H1 (cell line): ENCODE measurements at regions not wholly inside any gene's neighbourhood (a gene's known extent, or its start where the extent isn't known, plus 50 kb on each side); places are given as distances from the start of the nearest gene placed in this dataset.

Source experiments
- CTCF ChIA-PET: fragments of 300-600 bp; sonication (Branson Sonifier 250); formaldehyde crosslinking; loops from one replicate; lab custom pipeline; 2021; ENCODE audit not compliant: partially characterized antibody; lab: Charles Lee
- POLR2A ChIA-PET: fragments of 300-600 bp; sonication (Branson Sonifier 250); formaldehyde crosslinking; loops from one replicate; lab custom pipeline; 2021; ENCODE audit warnings: inconsistent platforms; ENCODE audit not compliant: partially characterized antibody; lab: Charles Lee
- DNase-seq, 2 experiments: peaks; one replicate each; pipeline versions ENCODE4 v3.0.0 to v3.0.0-alpha.2; 2010 to 2022; ENCODE audit warnings: low spot score in 2 of 2, low read depth in 1 of 2, mixed read lengths in 1 of 2
- FAIRE-seq: peaks from 2 replicates; lab custom pipeline; 2011; peaks lifted over from hg19 to GRCh38; lab: Jason Lieb, UNC
- H2AFZ ChIP-seq: 2 replicates; pipeline ENCODE4 v1.8.1; 2012; ENCODE audit warnings: low read length, inconsistent platforms
- H2AK5ac ChIP-seq: 2 replicates; pipeline ENCODE4 v1.6.1; 2013; ENCODE audit warnings: low read depth, low read length
- H2BK120ac ChIP-seq: replicated peaks from 2 replicates; pipeline ENCODE3; 2013; ENCODE audit warnings: low read depth, low read length, inconsistent platforms
- H2BK12ac ChIP-seq: 2 replicates; pipeline ENCODE4 v1.6.1; 2013; ENCODE audit warnings: low read depth, low read length
- H2BK15ac ChIP-seq: 2 replicates; pipeline ENCODE4 v1.6.1; 2013; ENCODE audit warnings: low read length
- H2BK20ac ChIP-seq: 2 replicates; pipeline ENCODE4 v1.6.1; 2013; ENCODE audit warnings: low read length
- H2BK5ac ChIP-seq: 2 replicates; pipeline ENCODE4 v1.6.1; 2013; ENCODE audit warnings: low read depth, low read length
- H3K14ac ChIP-seq: 2 replicates; pipeline ENCODE4 v1.6.1; 2013; ENCODE audit warnings: inconsistent platforms; ENCODE audit not compliant: insufficient read length
- H3K18ac ChIP-seq: 2 replicates; pipeline ENCODE4 v1.6.1; 2013; ENCODE audit warnings: low read length; ENCODE audit errors: extremely low read depth
- H3K23ac ChIP-seq: 2 replicates; pipeline ENCODE4 v1.6.1; 2013; ENCODE audit warnings: inconsistent platforms; ENCODE audit not compliant: insufficient read length
- H3K23me2 ChIP-seq: 2 replicates; pipeline ENCODE4 v1.6.1; 2013; ENCODE audit warnings: low read depth, low read length
- H3K27ac ChIP-seq: 2 replicates; pipeline ENCODE4 v1.6.1; 2011; ENCODE audit warnings: low read depth, low read length, inconsistent platforms
- H3K27me3 ChIP-seq, 4 experiments: replicated peaks in 1 of 4; 1 replicate in 1 of 4; 2 replicates in 3 of 4; pipeline versions ENCODE4 v1.6.1 to v1.8.1; 2011 to 2013; ENCODE audit warnings: low read length in 3 of 4, mild to moderate bottlenecking in 3 of 4, inconsistent platforms in 2 of 4, mixed read lengths in 2 of 4, moderate library complexity in 1 of 4; ENCODE audit not compliant: control insufficient read depth in 3 of 4, insufficient read depth in 3 of 4; ENCODE audit errors: extremely low read depth in 1 of 4
- H3K36me3 ChIP-seq, 4 experiments: 2 replicates each; pipeline versions ENCODE4 v1.6.1 to v1.8.1; 2011 to 2013; ENCODE audit warnings: mild to moderate bottlenecking in 4 of 4, low read length in 3 of 4, moderate library complexity in 2 of 4, control low read depth in 1 of 4, inconsistent platforms in 1 of 4; ENCODE audit not compliant: insufficient read depth in 4 of 4, control insufficient read depth in 2 of 4
- H3K4ac ChIP-seq: replicated peaks from 2 replicates; pipeline ENCODE3; 2013; ENCODE audit warnings: low read length, low read depth, mixed read lengths, inconsistent platforms; ENCODE audit not compliant: insufficient read length
- H3K4me1 ChIP-seq, 4 experiments: replicated peaks in 1 of 4; 1 replicate in 1 of 4; 2 replicates in 3 of 4; pipeline versions ENCODE4 v1.6.1 to v1.8.1; 2011 to 2013; ENCODE audit warnings: low read length in 3 of 4, inconsistent platforms in 2 of 4, mixed read lengths in 1 of 4; ENCODE audit not compliant: insufficient read depth in 4 of 4, control insufficient read depth in 3 of 4
- H3K4me2 ChIP-seq, 2 experiments: 2 replicates each; pipeline versions ENCODE4 v1.6.1 to v1.8.1; 2011 to 2013; ENCODE audit warnings: low read depth in 2 of 2, low read length in 2 of 2, control low read depth in 1 of 2, inconsistent platforms in 1 of 2, mild to moderate bottlenecking in 1 of 2; ENCODE audit not compliant: insufficient read depth in 1 of 2
- H3K4me3 ChIP-seq, 4 experiments: fragments of 200-600, 300-600 bp in 1 of 4; sonication (generic), shearing (Covaris generic), sonication (Bioruptor Twin) in 1 of 4; 2 replicates each; pipeline versions ENCODE4 v1.5.1 to v1.8.1; 2011 to 2016; ENCODE audit warnings: low read length in 4 of 4, low read depth in 3 of 4, control low read depth in 2 of 4, inconsistent platforms in 2 of 4, mild to moderate bottlenecking in 2 of 4, mixed read lengths in 1 of 4, moderate library complexity in 1 of 4; ENCODE audit not compliant: insufficient read depth in 2 of 4; ENCODE audit errors: extremely low read depth in 1 of 4
- H3K56ac ChIP-seq: replicated peaks from 2 replicates; pipeline ENCODE3; 2013; ENCODE audit warnings: low read depth, mild to moderate bottlenecking, mixed read lengths, low read length, inconsistent platforms; ENCODE audit not compliant: insufficient read length
- H3K79me1 ChIP-seq: 2 replicates; pipeline ENCODE4 v1.6.1; 2013; ENCODE audit warnings: low read depth, low read length, control low read depth
- H3K79me2 ChIP-seq, 2 experiments: 2 replicates each; pipeline versions ENCODE4 v1.6.1 to v1.8.1; 2012 to 2013; ENCODE audit warnings: low read length in 2 of 2, mild to moderate bottlenecking in 2 of 2, inconsistent platforms in 1 of 2; ENCODE audit not compliant: insufficient read depth in 2 of 2, control insufficient read depth in 1 of 2
- H3K9ac ChIP-seq, 4 experiments: replicated peaks in 1 of 4; 1 replicate in 1 of 4; 2 replicates in 3 of 4; pipeline versions ENCODE4 v1.6.1 to v1.8.1; 2011 to 2013; ENCODE audit warnings: low read depth in 3 of 4, low read length in 3 of 4, control low read depth in 2 of 4, mild to moderate bottlenecking in 2 of 4, moderate library complexity in 2 of 4, inconsistent platforms in 1 of 4; ENCODE audit errors: extremely low read depth in 1 of 4
- H3K9me3 ChIP-seq, 2 experiments: 2 replicates each; pipeline versions ENCODE4 v1.6.1 to v1.8.1; 2012 to 2013; ENCODE audit warnings: mild to moderate bottlenecking in 2 of 2, moderate library complexity in 2 of 2, control low read depth in 1 of 2, inconsistent platforms in 1 of 2, low read depth in 1 of 2, low read length in 1 of 2, mixed read lengths in 1 of 2; ENCODE audit not compliant: insufficient read depth in 2 of 2
- H4K20me1 ChIP-seq, 2 experiments: replicated peaks in 1 of 2; 2 replicates each; pipeline versions ENCODE3 to v1.8.1; 2011 to 2013; ENCODE audit warnings: inconsistent platforms in 2 of 2, low read length in 2 of 2, mild to moderate bottlenecking in 1 of 2; ENCODE audit not compliant: insufficient read depth in 2 of 2, control insufficient read depth in 1 of 2
- H4K5ac ChIP-seq: 2 replicates; pipeline ENCODE4 v1.6.1; 2013; ENCODE audit warnings: low read length, low read depth, mixed read lengths, inconsistent platforms; ENCODE audit not compliant: insufficient read length
- H4K8ac ChIP-seq: 2 replicates; pipeline ENCODE4 v1.8.0; 2013; ENCODE audit warnings: mild to moderate bottlenecking, moderate library complexity, low read length, inconsistent platforms; ENCODE audit not compliant: insufficient read depth; ENCODE audit errors: extremely low read depth
- H4K91ac ChIP-seq: replicated peaks from 2 replicates; pipeline ENCODE3; 2013; ENCODE audit warnings: low read length, mixed read lengths, inconsistent platforms; ENCODE audit not compliant: insufficient read length
- ATF3 ChIP-seq: IDR thresholded peaks from 2 replicates; pipeline ENCODE4 v1.6.1; 2011; ENCODE audit warnings: low read depth, mild to moderate bottlenecking, low read length; ENCODE audit not compliant: insufficient read depth
- NANOG ChIP-seq: IDR thresholded peaks from 2 replicates; pipeline ENCODE4 v1.6.1; 2011; ENCODE audit warnings: low read length, low read depth, mild to moderate bottlenecking, inconsistent platforms; ENCODE audit not compliant: insufficient read depth, poor library complexity, severe bottlenecking
- POLR2AphosphoS5 ChIP-seq: IDR thresholded peaks from 2 replicates; pipeline ENCODE4 v1.6.1; 2011; ENCODE audit warnings: low read depth, low read length
- RFX5 ChIP-seq: IDR thresholded peaks from 2 replicates; pipeline ENCODE4 v1.6.1; 2011; ENCODE audit warnings: low read depth, low read length, improper control_type of control experiment, borderline replicate concordance
- RNF2 ChIP-seq: fragments of 200-900, 300-1000 bp; sonication (generic); IDR thresholded peaks from 2 replicates; pipeline ENCODE4 v1.7.1; 2016; ENCODE audit warnings: borderline replicate concordance, low read depth, mild to moderate bottlenecking, antibody characterized with exemption, low read length; ENCODE audit not compliant: poor library complexity, severe bottlenecking; ENCODE audit errors: missing control alignments
- USF2 ChIP-seq: IDR thresholded peaks from 2 replicates; pipeline ENCODE4 v1.6.1; 2011; ENCODE audit warnings: low read length, improper control_type of control experiment
- WGBS, 2 experiments: shearing (Covaris generic) in 1 of 2; methylation state at CpG; one replicate each; pipeline versions ENCODE4 v1.1.6 to v1.1.7; 2013 to 2015; ENCODE audit warnings: low lambda C conversion rate in 2 of 2, mixed read lengths in 2 of 2, inconsistent platforms in 1 of 2, low coverage in 1 of 2, missing lambda C conversion rate in 1 of 2; ENCODE audit not compliant: insufficient replicate concordance in 2 of 2, insufficient coverage in 1 of 2, insufficient read length in 1 of 2; ENCODE audit errors: extremely low coverage in 1 of 2, missing lambda C conversion rate in 1 of 2; 5-methylcytosine and 5-hydroxymethylcytosine counted together

GRCh38 chr16:63157818-63158217 is 1121.6 kb upstream of the CDH8 start:
- no peaks in the 10 kb centered on the region for H4K20me1 ChIP-seq
- H2BK5ac ChIP-seq, result no peak overlapping the region
- H4K8ac ChIP-seq, result no peak overlapping the region
- H2BK15ac ChIP-seq, result no peak overlapping the region
- WGBS, 2 experiments, result 94% methylated on average over 5 of the region's 5 CpGs; no CpG with 5 or more reads in 1 of the 2 experiments
- H3K56ac ChIP-seq, result no peak overlapping the region
- FAIRE-seq (no peak), DNase-seq (no peak)
- no peak overlapping the region for H2AK5ac ChIP-seq
- no peak overlapping the region for H3K14ac ChIP-seq
- no peaks in the 10 kb centered on the region for H3K4me1 ChIP-seq
- ChIA-PET POLR2A (no interaction called here), CTCF (interaction anchor here (1.0 kb wide), 1 partner anchor 10 kb away, joined by 3 read pairs; no protein-coding TSS in a partner anchor)
- no peak overlapping the region for H3K23ac ChIP-seq
- H3K23me2 ChIP-seq, result no peaks in the 10 kb centered on the region
- H4K5ac ChIP-seq, result no peak overlapping the region
- no peak overlapping the region for H2BK120ac ChIP-seq
- no peaks in the 10 kb centered on the region for H3K79me2 ChIP-seq
- no peak overlapping the region for H2AFZ ChIP-seq
- no peak overlapping the region for H3K4me2 ChIP-seq
- no peak overlapping the region for H3K4ac ChIP-seq
- no peaks in the 10 kb centered on the region for H3K9me3 ChIP-seq
- no peak overlapping the region for H2BK12ac ChIP-seq
- no peaks in the 10 kb centered on the region for H3K79me1 ChIP-seq
- H3K27me3 ChIP-seq, result no peaks in the 10 kb centered on the region
- no peak overlapping the region for H3K4me3 ChIP-seq
- H3K18ac ChIP-seq, result no peak overlapping the region
- no peak overlapping the region for H2BK20ac ChIP-seq
- no peak overlapping the region for H4K91ac ChIP-seq
- no peak overlapping the region for H3K9ac ChIP-seq
- H3K36me3 ChIP-seq, result no peaks in the 10 kb centered on the region
- H3K27ac ChIP-seq, result no peak overlapping the region
- no peak for TF ChIP-seq RFX5
- no peak for TF ChIP-seq ATF3
- TF ChIP-seq RNF2, result no peak
- no peak for TF ChIP-seq USF2
- TF ChIP-seq POLR2AphosphoS5, result no peak
- no peak for TF ChIP-seq NANOG
